Tibial artery (tissue), 4 donors: ENCODE measurements at regions not wholly inside any gene's neighbourhood (a gene's known extent, or its start where the extent isn't known, plus 50 kb on each side); places are given as distances from the start of the nearest gene placed in this dataset.

ENCODE experiments used
- DNase-seq, 2 donors: peaks; one replicate each; pipeline ENCODE4 v3.0.0-alpha.2; 2019
- H3K27ac ChIP-seq, 2 donors: fragments of 200-600 bp; sonication (generic) in 1 of 2; 1 replicate in 1 of 2; 2 replicates in 1 of 2; pipeline ENCODE4 v1.5.1; 2018 to 2019; ENCODE audit warnings: mild to moderate bottlenecking in 1 of 2
- H3K27me3 ChIP-seq, 2 donors: fragments of 200-600 bp; sonication (generic) in 1 of 2; one replicate each; pipeline versions ENCODE4 v1.5.1 to v1.6.0; 2016 to 2019
- H3K36me3 ChIP-seq, 3 donors: fragments of 200-600 bp; sonication (generic) in 2 of 3; one replicate each; pipeline ENCODE4 v1.5.1; 2016 to 2019; ENCODE audit warnings: mild to moderate bottlenecking in 2 of 3
- H3K4me1 ChIP-seq, 4 donors: fragments of 200-600 bp; sonication (generic) in 2 of 4; 1 replicate in 3 of 4; 2 replicates in 1 of 4; pipeline ENCODE4 v1.5.1; 2016 to 2019
- H3K4me3 ChIP-seq, 2 donors: fragments of 200-600 bp; sonication (generic) in 1 of 2; 1 replicate in 1 of 2; 2 replicates in 1 of 2; pipeline ENCODE4 v1.5.1; 2018 to 2019; ENCODE audit warnings: mild to moderate bottlenecking in 2 of 2
- H3K9me3 ChIP-seq, 3 donors: fragments of 200-600 bp; sonication (generic) in 1 of 3; one replicate each; pipeline ENCODE4 v1.5.1; 2016 to 2019
- intact Hi-C: fragments of 100-400 bp; cut with DNase I; formaldehyde crosslinking; loops from one replicate; pipeline ENCODE4 v1.15.0; 2023; ENCODE audit warnings: low total_unique reads
- TF ChIP-seq, protein P1 (sequence below), 2 experiments: fragments of 200-600 bp in 1 of 2; fragments of 450-650 bp in 1 of 2; IDR thresholded peaks; one replicate each; pipeline ENCODE4 v1.5.1; 2017 to 2019; ENCODE audit warnings: antibody characterized with exemption in 2 of 2, mild to moderate bottlenecking in 1 of 2, moderate library complexity in 1 of 2

DNA sequence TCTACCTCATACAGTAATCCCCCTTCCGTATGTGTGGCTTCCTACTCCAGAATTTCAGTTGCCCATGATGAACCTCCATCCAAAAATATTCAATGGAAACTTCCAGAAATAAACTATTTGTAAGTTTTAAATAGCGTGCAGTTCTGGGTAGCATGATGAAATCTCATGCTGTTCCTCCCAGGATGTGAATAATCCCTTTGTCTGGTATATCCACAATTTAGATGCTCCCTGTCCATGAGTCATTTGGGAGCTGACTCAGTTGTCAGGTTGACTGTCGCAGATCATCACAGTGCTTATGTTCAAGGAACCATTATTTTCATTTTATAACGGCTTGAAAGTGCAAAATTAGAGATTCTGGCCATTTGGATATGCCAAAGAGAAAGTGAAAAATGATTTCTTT lies 290.1 kb upstream of the CDH9 start:
- Histone ChIP-seq H3K9me3 (no peaks in the 10 kb centered on the region), H3K27ac (no peak overlapping the region), H3K27me3 (no peaks in the 10 kb centered on the region), H3K4me3 (no peak overlapping the region), H3K4me1 (no peaks in the 10 kb centered on the region), H3K36me3 (no peaks in the 10 kb centered on the region)
- intact Hi-C loops: no loop called here
- no peak for DNase-seq
- TF ChIP-seq, protein P1, sequence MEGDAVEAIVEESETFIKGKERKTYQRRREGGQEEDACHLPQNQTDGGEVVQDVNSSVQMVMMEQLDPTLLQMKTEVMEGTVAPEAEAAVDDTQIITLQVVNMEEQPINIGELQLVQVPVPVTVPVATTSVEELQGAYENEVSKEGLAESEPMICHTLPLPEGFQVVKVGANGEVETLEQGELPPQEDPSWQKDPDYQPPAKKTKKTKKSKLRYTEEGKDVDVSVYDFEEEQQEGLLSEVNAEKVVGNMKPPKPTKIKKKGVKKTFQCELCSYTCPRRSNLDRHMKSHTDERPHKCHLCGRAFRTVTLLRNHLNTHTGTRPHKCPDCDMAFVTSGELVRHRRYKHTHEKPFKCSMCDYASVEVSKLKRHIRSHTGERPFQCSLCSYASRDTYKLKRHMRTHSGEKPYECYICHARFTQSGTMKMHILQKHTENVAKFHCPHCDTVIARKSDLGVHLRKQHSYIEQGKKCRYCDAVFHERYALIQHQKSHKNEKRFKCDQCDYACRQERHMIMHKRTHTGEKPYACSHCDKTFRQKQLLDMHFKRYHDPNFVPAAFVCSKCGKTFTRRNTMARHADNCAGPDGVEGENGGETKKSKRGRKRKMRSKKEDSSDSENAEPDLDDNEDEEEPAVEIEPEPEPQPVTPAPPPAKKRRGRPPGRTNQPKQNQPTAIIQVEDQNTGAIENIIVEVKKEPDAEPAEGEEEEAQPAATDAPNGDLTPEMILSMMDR (IDR thresholded peaks at IDR 0.05): no peak

DNA sequence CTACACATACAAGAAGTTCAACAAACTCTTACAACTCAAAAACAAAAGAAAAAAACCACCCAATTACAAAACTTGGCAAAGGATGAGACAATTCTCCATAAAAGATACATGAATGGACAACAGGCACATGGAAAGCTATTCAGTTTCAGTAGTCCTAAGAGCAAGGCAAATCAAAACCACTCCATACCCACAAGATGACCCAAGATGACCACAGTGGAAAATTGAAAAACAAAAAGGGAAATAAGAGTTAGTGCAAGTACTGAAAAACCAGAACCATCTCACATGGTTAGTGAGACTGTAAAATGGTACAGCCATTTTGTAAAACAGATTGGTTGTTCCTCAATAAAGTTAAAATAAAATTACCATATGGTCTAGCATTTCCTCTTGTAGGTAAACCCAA lies 287.1 kb upstream of the CDH9 start:
- DNase-seq: no peak
- intact Hi-C loops: no loop called here

DNA sequence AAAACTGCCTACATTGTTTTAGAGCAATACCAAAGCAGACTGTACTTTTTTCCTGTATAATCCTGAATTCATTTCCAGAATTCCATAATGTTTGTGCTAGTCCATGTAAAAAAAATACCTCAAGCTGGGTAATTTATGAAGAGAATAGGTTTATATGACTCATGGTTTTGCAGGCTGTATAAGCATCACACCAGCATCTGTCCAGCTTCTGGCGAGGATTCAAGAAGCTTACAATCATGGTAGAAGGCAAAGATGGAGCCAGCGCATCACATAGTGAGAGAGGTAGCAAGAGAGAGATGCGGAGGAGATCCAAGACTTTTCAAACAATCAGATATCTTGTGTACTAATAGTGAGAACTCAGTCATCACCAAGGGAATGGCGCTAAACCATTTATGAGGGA lies 280.3 kb upstream of the CDH9 start:
- Histone ChIP-seq H3K9me3 (no peaks in the 10 kb centered on the region), H3K27ac (no peak overlapping the region), H3K4me3 (no peak overlapping the region), H3K36me3 (no peaks in the 10 kb centered on the region), H3K27me3 (no peaks in the 10 kb centered on the region), H3K4me1 (no peaks in the 10 kb centered on the region)
- TF ChIP-seq, protein P1 (IDR thresholded peaks at IDR 0.05): no peak
- DNase-seq: no peak
- intact Hi-C loops: no loop called here

More for the DNA sequence above, 287.1 kb upstream of the CDH9 start:
- no peaks in the 10 kb centered on the region for H3K36me3 ChIP-seq
- H3K27ac ChIP-seq: no peak overlapping the region
- TF ChIP-seq, protein P1 (IDR thresholded peaks at IDR 0.05): no peak
- no peaks in the 10 kb centered on the region for H3K27me3 ChIP-seq
- H3K4me3 ChIP-seq: no peak overlapping the region
- H3K9me3 ChIP-seq: no peaks in the 10 kb centered on the region
- no peaks in the 10 kb centered on the region for H3K4me1 ChIP-seq

DNA sequence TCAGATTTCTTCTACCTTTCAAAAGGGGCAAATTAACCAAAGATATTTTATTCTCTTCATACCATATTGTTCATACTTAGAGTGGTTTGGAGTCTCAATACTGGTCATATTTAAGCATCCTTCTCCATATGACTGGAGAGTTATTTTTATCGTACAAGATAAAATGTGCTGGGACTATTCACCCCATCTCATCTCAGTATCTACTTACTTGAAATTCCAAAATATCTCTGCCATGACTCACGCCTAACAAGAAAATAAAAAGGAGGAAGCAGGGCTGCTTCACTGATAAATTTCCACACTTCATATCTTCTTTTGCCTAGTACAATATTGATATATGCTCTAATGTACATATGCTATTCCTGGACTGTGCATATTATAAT lies 277.9 kb upstream of the CDH9 start:
- Histone ChIP-seq H3K36me3 (no peaks in the 10 kb centered on the region), H3K9me3 (no peaks in the 10 kb centered on the region), H3K4me1 (no peaks in the 10 kb centered on the region), H3K4me3 (no peak overlapping the region), H3K27ac (no peak overlapping the region), H3K27me3 (no peaks in the 10 kb centered on the region)
- TF ChIP-seq, protein P1 (IDR thresholded peaks at IDR 0.05): no peak
- intact Hi-C loops: no loop called here
- no peak for DNase-seq

DNA sequence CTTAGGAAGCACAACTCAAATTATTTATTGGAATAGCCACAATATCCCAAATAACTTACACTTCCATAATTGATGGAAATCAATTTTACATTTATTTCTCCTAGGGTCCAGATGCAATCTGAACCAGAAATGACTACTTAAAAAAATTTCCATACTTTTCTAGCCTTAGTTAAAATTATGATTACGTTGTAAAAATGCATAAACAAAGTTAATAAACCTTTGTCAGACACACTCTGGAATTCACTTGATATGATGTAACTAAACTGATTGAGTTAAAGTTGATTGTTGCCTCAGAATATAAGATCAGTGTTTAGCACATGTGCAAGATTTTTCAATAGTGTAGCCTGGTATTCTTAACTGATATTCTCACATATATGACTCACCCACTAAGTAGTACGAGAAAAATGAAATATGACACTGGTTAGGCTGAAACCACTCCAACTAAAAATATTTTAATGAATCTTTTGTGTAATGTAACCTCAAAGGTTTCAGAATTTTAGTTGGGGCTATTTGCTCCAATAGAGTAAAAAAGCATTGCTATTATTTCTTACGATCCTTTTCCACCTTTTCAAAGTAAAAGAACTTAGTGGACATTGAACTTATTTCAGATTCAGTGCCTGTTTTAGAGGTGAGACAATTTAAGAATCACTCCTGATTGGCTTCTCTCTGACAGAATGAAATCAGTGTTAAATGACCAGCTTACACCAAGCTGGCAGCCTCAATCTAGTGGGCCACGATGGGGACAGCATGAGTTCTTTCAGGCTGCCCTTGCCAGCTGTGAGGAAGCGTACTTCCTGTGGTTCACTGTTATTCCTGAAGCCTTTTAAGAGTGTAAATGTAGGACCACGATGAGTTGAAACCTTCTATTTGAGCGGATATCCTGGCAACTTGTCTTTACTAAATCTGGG lies 277.2 kb upstream of the CDH9 start:
- H3K4me3 ChIP-seq: no peak overlapping the region
- TF ChIP-seq, protein P1 (IDR thresholded peaks at IDR 0.05): no peak
- no peak for DNase-seq
- intact Hi-C loops: no loop called here
- H3K27me3 ChIP-seq: no peaks in the 10 kb centered on the region
- no peak overlapping the region for H3K27ac ChIP-seq
- no peaks in the 10 kb centered on the region for H3K4me1 ChIP-seq
- H3K36me3 ChIP-seq: no peaks in the 10 kb centered on the region
- no peaks in the 10 kb centered on the region for H3K9me3 ChIP-seq
